HS-5 (cell line): ENCODE measurements at regions not wholly inside any gene's neighbourhood (a gene's known extent, or its start where the extent isn't known, plus 50 kb on each side); places are given as distances from the start of the nearest gene placed in this dataset.
"Not testable (repeated sequence)": the region's sequence is repeated elsewhere in the genome, so short reads cannot be mapped to it uniquely, and the experiment has no call there.

ENCODE experiments used
- DNase-seq: peaks from one replicate; pipeline ENCODE4 v3.0.0-alpha.2; 2012; ENCODE audit warnings: low read depth

- DNase-seq: not testable (repeated sequence)
Measured at GRCh38 chr17:6373599-6373998, 61.3 kb downstream of the AIPL1 start.

GRCh38 chr17:6366221-6366666 is 68.7 kb downstream of the AIPL1 start:
- peak; percentile 70 for DNase-seq

GRCh38 chr17:6365200-6365943 is 69.5 kb downstream of the AIPL1 start:
- peak; percentile 73 for DNase-seq

DNA sequence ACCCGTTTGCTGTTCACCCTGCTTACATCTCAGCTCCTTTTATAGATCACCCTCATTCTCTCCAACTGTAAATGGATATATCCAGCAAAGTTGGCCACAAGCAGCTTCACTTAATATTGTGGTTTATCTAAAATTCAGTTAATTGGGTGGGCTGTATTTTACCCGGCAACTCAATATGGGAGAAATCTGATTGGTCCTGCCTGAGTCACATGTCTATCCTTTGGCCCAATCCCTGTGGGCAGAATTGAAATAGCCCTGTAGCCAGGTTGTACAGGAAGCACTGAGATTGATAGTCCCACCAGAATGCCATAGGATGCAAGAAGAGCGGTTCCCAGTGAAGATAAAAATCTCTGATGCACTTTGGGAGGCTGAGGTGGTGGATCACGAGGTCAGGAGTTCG is 73.2 kb downstream of the AIPL1 start:
- DNase-seq: no peak

GRCh38 chr17:6358131-6358530 is 76.8 kb downstream of the AIPL1 start:
- no peak for DNase-seq

- DNase-seq: no peak
Measured at GRCh38 chr17:6356562-6356961, 78.4 kb downstream of the AIPL1 start.

GRCh38 chr17:6355196-6355595 is 79.7 kb downstream of the AIPL1 start:
- DNase-seq: no peak

DNA sequence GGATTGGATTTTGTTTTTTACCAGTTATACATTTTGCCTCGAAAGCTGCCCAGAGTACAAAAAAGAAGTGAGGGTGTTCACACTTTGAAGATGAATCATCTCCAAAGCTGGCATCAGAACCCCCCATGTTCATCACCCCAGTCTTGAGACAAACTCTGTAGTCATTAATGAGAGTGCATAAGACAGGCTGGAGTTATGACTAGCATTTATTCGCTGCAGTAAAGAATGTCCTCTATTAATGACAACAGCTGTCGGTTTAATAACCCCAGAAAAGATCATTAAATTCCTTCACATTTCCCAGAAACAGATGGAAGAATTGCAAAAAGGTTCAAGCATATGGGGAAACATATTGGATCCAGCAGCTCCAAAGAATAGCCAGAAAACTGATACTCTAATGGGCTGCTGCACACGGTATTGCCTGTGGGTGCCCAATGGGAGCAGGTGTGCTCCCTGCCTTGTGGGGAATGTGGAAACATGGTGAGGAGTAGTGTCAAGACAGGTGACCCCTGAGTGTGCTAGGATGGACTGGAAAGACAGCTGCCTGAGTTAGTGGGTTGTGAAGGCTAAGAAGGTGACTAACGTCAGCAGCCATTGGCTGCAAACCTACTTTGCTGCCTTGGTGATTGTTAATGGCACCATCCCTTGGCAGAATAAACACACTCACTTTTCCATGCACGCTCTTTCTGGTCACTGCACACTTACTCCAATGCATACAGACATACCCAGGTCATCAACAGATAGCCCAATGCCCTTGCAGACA is 81.9 kb downstream of the AIPL1 start:
- DNase-seq: no peak

GRCh38 chr17:6352016-6352415 is 82.9 kb downstream of the AIPL1 start:
- DNase-seq: no peak

- DNase-seq: no peak
Measured at GRCh38 chr17:6350806-6351205, 84.1 kb downstream of the AIPL1 start.

DNA sequence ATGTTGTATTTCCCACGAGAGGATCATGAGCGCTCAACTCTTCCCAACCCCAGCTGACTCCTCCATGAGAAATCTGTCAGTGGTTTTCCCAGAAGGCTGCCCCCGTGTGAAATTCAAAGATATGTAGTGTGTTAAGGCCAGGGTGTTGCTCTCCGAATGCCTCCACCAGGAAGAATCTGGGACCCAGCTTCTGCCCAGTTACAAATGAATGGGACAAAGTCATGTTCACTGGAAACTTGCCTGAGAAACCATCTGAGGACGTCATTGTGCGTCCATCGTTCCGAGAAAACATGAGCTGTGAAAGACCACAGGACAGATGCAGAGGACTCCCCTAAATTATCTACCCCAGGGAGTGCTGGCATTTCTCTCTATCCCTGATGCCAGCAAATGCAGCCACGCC is 86.0 kb downstream of the AIPL1 start:
- no peak for DNase-seq

DNA sequence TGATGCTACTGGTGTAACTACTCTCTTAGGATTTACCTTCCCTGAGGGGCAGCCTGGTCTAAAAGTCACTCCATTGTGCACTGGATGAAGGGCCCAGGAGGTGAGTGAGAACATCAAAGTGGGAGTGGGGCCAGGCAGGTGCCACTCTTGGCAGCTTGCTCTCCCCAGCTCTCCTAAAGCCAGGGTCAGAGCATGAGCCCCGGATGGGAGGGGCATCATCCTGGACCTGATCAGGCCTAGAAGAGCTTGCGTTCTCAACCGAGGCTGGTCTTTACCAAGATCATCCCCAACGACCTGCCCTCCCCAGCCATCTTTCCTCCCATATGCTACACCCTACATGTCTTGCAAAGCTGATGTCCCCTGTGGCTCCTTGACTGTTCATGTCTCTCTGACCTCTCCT is 87.1 kb downstream of the AIPL1 start:
- DNase-seq: no peak

DNA sequence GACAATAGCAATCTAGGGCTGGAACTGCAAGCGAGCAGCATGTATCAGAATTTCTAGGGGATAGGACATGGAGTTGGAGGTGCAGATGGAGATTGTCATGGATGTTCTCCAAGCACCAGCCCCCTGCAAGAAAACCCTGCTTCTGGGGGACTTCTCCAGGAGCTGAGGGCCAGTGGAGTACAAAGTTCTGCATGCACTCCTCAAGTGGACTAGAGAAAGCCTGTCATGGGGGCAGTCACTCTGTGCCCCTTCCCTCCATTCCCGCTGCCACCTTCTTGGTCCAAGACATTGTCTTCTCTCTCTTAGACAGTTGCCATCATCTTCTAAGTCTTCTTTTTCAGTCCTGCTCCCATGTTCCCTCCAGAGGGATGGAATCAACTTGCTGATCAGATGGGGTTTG is 87.9 kb downstream of the AIPL1 start:
- DNase-seq: no peak

GRCh38 chr17:6346156-6346786 is 88.7 kb downstream of the AIPL1 start:
- no peak for DNase-seq

DNA sequence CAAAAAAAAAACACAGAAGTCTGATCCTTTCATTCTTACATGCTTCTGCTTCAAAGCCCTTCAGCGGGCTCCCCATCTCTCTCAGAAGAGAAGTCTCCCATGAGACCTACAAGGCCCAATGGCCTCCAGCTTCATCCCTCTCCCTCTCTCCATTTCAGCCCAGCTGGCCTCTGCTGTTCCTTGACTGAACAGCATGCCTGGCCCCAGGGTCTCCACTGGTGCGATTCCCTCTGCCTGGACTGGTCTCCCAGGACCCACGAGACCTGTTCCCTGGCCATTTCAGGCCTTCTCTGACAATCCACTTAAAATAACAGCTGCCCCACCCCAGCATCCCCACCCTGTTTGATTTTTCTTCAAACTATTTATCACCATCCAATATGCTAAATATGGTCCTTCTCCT is 91.2 kb downstream of the AIPL1 start:
- no peak for DNase-seq

GRCh38 chr17:6343191-6343590 is 91.7 kb downstream of the AIPL1 start:
- no peak for DNase-seq

- DNase-seq: no peak
Measured at GRCh38 chr17:6340708-6341107, 94.2 kb downstream of the AIPL1 start.

DNA sequence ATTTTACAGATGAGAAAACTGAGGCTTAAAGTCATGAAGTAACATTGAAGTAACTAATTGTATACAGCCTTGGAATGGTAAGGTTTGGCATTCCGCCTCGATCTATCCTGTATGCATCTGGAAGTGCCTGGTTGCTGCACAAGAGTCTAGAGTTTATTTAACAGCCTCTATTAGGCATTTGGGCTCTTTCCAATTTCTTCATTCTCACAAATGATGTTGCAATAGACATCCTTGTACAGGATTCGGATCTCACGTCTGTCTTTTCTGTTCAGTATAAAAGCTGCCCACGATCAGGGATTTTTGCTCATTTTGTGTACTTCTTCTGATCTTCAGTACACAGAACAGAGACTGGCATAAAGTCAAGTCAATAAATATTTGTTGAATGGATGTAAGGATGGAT is 100.5 kb downstream of the AIPL1 start:
- DNase-seq: no peak

GRCh38 chr17:6330936-6331335 is 104.0 kb downstream of the AIPL1 start:
- DNase-seq: no peak

- DNase-seq: no peak
Measured at GRCh38 chr17:6328279-6328678, 106.6 kb downstream of the AIPL1 start.

- no peak for DNase-seq
Measured at GRCh38 chr17:6327007-6327406, 107.9 kb downstream of the AIPL1 start.

GRCh38 chr17:6326483-6326882 is 108.4 kb downstream of the AIPL1 start:
- DNase-seq: no peak

GRCh38 chr17:6325741-6326140 is 109.2 kb downstream of the AIPL1 start:
- no peak for DNase-seq
